Vagina (tissue), 2 donors: ENCODE measurements at regions not wholly inside any gene's neighbourhood (a gene's known extent, or its start where the extent isn't known, plus 50 kb on each side); places are given as distances from the start of the nearest gene placed in this dataset.

Experiments
- CTCF ChIP-seq, 3 experiments: fragments of 450-650 bp in 2 of 3; fragments of 200-600 bp in 1 of 3; sonication (generic) in 1 of 3; IDR thresholded peaks; one replicate each; pipeline ENCODE4 v1.5.1; 2017 to 2019; ENCODE audit warnings: antibody characterized with exemption in 3 of 3, mild to moderate bottlenecking in 2 of 3, moderate library complexity in 2 of 3
- POLR2A ChIP-seq, 2 donors: fragments of 450-650 bp; IDR thresholded peaks; one replicate each; pipeline ENCODE4 v1.6.1; 2017; ENCODE audit warnings: antibody characterized with exemption in 2 of 2, mild to moderate bottlenecking in 2 of 2, moderate library complexity in 2 of 2

GRCh38 chr13:40129467-40129866 lies 474.0 kb downstream of the COG6 start:
- TF ChIP-seq CTCF (IDR thresholded peaks at IDR 0.05) (no peak), POLR2A (IDR thresholded peaks at IDR 0.05) (no peak)
